ENCODE measurements at regions not wholly inside any gene's neighbourhood (a gene's known extent, or its start where the extent isn't known, plus 50 kb on each side); places are given as distances from the start of the nearest gene placed in this dataset.

- TF ChIP-seq CTCF (IDR thresholded peaks at IDR 0.05) (no peak), POLR2A (IDR thresholded peaks at IDR 0.05) (no peak), EP300 (IDR thresholded peaks at IDR 0.05) (no peak)
These were observed 258.8 kb downstream of the XPNPEP1 start for GRCh38 chr10:109664554-109664953.

Measured in tibial nerve (tissue), 4 donors.